A172 (cell line): ENCODE measurements at regions not wholly inside any gene's neighbourhood (a gene's known extent, or its start where the extent isn't known, plus 50 kb on each side); places are given as distances from the start of the nearest gene placed in this dataset.
A peak's percentile ranks its signal among the peaks of the same experiment; 100 is the strongest.

ENCODE experiments used
- DNase-seq: peaks from one replicate; pipeline ENCODE4 v3.0.0-alpha.2; 2015; ENCODE audit warnings: low spot score

- DNase-seq: no peak
These were observed 108.1 kb downstream of the CEBPB start for GRCh38 chr20:50298554-50299324.

- no peak for DNase-seq
These were observed 108.6 kb downstream of the CEBPB start for GRCh38 chr20:50299325-50299629.

- no peak for DNase-seq
These were observed 110.5 kb downstream of the CEBPB start for GRCh38 chr20:50301165-50301564.

DNA sequence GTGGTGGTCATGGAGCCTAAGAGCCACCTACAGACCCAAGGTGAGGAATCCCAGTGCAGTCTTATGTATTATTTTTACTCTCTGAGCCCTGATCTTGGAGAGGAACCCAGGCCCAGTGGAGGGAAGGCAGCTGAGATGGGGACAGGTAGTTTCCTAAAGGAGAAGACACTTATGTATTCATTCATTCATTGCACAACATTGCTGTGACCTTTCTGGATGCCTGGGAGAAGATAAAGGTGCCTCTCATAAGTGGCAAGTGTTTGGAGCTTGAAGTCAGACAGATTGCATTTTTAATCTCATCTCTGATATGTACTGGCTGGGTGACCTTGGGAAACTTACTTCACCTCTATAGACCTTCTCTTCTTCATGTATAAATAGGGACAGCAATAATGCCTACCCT lies 111.1 kb downstream of the CEBPB start:
- DNase-seq: no peak

DNA sequence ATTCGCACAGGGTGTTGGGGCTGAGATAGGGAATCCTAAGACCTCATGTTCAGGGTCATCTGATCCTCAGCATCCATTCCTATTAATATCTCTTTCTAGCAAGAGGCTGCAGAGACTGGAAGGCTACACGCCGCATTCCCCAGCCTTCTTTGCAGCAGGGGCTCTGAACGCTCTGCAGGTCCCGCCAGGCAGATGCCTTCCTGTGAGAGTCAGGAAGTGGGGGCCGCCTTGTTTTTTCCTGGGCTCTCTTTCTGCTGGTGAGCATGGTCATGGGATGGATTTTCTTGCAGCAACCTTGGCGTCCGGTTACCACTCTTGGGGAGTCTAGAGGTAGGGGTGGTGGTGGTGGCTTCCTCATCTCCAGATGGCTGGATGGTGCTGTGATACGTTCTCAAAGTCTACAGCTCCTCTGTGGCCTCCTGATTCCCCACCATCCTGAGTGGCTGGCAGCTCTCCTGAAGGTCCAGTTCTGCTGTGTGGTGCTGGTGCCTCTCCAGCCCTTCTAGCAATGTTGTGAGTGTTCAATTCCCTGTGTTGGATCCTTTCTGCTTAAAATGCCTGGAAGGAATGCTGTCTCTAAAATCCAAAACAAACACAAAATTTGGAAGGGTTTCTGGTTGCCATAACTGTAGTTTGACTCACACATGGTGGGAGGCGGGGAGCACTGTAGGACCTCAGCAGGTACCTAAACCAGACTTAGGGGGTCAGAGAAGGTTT lies 111.9 kb downstream of the CEBPB start:
- DNase-seq: no peak

GRCh38 chr20:50303573-50304500 lies 113.2 kb downstream of the CEBPB start:
- no peak for DNase-seq

DNA sequence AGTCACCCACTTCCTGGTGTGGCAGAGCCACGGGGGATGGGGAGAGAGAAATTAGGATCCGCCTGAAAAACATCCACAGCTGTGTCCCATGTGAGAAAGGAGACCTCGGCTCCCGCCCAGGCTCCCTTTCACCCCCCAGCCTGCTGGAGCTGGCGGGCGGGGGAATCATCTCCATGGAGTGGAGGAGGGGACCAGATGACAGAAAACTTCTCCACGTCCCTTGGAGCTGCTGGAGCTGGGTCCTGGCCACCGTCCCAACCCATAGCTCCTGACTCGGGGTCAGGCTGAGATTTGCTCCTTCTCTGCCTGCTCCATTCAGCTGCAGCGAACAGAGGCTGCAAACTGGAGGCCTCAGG lies 113.8 kb downstream of the CEBPB start:
- no peak for DNase-seq

- DNase-seq: no peak
These were observed 114.4 kb downstream of the CEBPB start for GRCh38 chr20:50304923-50305635.

- peak; percentile 51 for DNase-seq
These were observed 115.2 kb downstream of the CEBPB start for GRCh38 chr20:50305636-50306477.

GRCh38 chr20:50306478-50307423 lies 116.1 kb downstream of the CEBPB start:
- no peak for DNase-seq

DNA sequence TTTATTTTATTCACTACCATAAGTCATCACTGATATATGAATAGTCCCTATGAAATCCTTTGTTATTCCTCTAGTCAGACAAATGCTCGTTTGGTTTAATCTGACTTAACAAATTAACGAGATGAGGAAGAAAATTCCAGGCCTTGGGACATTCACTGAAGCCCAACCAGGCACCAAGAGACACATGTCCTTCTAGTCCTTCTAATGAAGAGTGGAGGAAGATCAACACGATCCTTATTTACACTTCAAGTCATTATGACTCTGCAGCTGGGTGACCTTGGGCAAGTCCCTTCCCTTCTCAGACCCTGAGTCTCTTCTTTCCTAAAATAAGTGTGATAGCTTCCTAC lies 117.5 kb downstream of the CEBPB start:
- DNase-seq: no peak

DNA sequence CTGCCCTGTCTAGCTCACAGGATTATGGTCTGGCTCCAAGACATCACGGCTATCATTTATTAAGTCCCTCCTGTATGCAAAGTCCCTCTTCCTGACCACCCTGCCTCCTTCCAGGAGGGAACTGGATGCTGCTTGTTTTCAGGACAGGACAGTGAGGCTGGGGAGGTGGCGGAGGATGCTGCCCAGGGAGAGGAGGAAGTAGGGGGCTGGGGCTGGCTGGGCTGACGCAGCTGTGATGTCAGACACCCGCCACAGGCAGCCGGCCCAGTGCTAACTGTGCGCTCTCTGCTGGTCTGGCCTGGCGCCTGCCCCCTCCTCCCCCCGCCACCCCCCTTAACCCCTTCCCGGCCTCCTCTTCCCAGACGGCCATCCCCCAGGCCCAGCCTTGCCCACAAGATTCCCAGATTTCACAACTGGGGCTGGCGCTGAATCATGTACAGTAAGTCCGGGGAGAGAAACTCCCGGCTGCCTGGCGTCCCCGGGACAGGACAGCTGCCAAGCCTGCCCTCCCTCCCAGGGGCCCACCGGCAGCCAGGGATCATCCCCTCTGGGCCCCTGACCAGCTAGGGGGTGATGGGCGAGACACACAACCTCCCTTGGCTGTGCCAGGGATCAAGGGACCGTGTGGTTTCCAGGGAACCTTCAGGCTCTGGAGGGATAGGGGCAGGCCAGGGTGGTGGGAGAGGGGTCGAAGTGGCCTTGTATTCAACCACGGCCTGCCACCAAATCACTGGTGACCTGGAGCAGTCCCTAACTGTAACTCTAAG lies 118.1 kb downstream of the CEBPB start:
- DNase-seq: peak; percentile 96

- DNase-seq: peak; percentile 71
These were observed 118.7 kb downstream of the CEBPB start for GRCh38 chr20:50309280-50309763.

DNA sequence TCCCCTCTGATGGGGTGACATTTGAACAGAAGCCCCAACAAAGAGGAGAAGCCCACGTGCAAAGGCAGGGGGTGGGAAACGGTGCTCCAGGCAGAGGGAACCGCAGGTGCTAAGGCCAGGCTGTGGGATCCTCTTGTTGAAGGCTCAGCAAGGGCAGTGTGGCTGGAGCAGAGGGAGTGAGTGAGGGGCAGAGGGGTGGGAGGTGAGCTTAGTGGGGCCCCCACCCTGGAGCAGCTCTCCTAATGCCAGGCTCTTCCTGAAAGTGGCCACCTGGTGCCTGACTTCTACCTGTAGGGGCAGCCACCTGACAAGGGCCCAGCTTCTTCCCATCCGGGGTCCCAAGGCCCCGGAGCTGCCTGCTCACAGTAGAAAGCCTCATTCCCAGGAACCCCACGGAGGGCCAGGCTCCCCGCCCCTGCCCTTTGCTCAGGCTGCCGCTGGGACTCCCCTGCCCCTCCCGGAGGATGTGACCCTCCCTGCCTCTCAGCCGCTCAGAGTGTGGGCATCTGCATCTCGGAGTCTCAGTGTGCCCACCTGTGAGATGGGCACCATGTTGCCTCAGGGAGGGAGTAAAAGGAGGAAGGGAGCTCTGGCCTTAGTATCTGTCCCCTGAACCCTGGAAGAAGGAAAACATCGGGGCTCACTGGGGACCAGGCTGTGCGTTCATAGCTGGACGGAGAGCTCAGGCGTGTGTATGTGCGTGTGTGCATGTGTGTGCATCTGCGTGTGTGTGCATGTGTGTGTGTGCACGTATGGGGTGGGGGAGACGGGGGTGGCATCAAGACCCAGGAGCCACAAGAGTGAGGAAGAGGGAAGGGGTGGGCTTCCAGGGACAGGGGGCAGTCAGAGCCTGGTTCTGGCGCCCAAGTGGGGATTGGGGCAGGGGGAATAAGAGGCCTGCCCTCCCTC lies 119.4 kb downstream of the CEBPB start:
- DNase-seq: no peak

GRCh38 chr20:50310673-50311051 lies 120.0 kb downstream of the CEBPB start:
- no peak for DNase-seq

GRCh38 chr20:50311308-50312001 lies 120.8 kb downstream of the CEBPB start:
- no peak for DNase-seq

- DNase-seq: no peak
These were observed 121.5 kb downstream of the CEBPB start for GRCh38 chr20:50312002-50312681.
